Stimulated activated CD4-positive, alpha-beta T cell treated with anti-CD3 and anti-CD28 coated beads, Interleukin-15, amount 100 ng/mL, for 1 hour (primary cell): ENCODE measurements at regions not wholly inside any gene's neighbourhood (a gene's known extent, or its start where the extent isn't known, plus 50 kb on each side); places are given as distances from the start of the nearest gene placed in this dataset.

Source experiments
- DNase-seq, 2 donors: peaks; one replicate each; pipeline ENCODE4 v3.0.0-alpha.2; 2020; ENCODE audit warnings: low read depth in 1 of 2, low spot score in 1 of 2

DNA sequence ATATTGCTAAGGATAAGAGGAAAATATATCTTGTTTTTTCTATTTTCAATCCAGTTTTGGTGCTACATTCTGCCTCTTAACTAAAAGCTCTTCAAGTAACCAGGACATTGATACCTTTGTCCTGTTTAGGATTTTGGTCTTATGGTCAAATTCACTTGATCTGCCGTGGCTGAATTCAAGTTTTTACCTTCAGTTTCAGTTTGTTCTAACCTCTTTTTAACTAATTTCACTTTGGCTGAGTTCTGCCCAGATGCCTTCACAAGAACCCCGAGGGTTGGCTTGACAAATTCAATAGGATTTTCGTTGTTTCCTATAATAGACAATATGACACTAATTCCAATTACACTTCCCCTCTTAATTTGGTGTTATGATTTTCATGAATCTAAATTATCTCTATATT is 84.5 kb upstream of the C1orf21 start:
- DNase-seq, result no peak

DNA sequence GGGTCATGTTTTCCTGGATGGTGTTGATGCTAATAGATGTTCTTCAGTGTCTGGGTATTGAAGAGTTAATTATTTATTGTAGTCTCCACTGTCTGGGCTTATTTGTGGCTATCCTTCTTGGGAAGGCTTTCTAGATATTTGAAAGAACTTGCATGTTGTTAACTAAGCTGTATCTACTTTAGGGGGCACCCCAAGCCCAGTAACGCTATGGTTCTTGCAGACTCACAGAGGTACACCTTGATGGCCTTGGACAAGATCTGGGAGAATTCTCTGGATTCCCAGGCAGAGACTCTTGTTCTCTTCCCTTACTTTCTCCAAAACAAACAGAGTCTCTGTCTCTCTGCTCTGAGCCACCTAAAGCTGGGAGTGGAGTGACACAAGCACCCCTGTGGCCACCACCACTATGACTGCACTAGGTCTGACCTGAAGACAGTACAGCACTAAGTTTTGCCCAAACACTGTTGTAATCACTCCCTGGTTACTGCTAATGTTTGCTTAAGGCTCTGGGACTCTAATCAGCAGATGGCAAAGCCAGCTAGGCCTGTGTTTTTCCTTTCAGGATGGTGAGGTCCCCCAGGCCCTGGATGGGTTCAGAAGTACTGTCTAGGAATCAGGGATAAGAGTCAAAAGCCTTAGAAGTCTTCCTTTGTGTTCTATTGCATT is 76.5 kb upstream of the C1orf21 start:
- DNase-seq, result no peak

DNA sequence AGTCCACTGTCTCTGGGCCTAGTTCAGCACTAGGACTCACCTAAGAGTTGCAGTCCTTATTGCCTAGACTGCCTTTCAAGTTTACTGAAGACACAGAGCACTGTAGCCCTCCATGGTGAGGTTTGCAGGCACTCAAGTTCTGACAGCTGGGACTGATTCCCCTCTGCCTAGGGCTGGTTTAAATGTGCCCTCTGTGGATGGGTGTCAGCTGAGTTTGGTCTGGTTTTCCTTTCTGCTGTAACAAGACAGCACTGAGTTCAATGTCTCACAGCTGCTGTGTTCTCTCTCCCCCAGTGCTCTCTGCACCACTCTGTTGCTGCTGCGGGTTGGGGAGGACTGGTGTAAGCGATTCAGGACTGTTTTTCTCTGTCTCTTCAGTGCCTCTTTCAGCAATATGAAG is 75.2 kb upstream of the C1orf21 start:
- no peak for DNase-seq

DNA sequence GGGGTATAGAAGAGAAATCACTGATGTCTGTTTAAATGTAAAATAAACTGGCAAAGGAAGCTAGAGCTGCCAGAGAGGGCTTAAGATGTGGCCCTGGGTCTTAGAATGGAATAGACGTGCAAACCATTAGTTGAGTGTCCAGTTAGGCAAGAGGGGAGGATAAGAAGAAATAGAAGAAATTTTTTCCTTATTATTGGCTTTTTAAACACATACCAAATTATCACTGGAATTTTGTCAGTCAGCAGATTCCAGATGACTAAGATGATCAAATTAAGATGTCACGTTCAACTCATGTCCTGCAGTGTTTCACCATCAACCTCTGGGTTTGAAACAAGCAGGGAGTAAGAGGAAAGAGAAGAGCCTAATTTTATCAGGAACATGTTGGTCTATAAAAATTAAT is 71.6 kb upstream of the C1orf21 start:
- no peak for DNase-seq

DNA sequence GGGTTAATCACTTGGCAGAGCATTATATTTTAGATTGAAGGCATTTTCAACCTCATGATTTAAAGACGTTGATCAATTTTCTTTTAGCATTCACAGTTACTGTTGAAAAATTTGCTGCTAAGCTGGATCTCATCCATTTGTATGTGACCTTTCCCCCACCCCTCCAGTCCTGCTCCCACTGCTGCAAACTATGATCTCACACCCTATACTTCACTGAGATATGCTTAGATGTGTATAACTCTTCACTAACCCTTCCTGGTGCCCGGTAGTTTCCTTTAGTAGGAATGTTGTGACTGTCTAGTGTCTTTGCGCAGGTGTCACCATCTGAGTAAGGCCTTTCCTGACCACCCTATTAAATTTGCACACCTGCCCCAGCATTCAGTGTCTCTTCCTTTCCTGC is 67.0 kb upstream of the C1orf21 start:
- DNase-seq, result no peak

DNA sequence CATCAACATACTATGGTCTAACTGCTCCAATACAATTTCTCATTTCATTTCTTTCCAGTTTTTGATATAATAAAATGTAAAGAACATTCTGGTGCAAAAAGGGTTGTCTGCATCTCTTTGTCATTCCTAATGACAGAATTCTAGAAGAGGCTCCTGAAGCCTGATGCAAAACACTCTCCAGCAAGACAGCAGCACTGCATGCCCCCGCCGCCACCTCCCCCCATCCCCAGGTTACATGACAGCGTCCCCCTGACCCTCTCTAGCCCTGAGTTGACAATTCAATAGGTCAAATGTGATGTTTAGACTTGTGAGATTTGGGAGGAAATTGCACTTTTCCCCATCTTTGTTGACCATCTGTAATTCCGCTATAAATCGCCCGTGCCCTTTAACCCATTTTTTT is 64.6 kb upstream of the C1orf21 start:
- no peak for DNase-seq

DNA sequence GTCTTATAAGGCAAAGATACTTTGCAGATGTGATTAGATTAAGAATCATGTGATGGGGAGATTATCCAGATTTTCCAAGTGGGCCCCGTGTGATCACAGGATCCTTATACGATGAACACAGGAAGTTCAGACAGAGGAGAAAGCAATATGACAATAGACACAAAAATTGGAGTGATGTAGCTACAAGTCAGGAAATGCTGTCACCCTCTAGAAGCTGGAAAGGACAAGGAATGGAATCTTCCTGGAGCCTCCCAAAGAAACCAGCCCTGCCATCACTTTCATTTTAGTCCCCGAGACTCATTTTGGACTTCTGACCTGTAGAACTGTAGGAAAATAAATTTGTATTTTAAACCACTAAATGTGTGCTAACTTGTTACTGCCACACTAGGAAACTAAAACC is 61.9 kb upstream of the C1orf21 start:
- no peak for DNase-seq

DNA sequence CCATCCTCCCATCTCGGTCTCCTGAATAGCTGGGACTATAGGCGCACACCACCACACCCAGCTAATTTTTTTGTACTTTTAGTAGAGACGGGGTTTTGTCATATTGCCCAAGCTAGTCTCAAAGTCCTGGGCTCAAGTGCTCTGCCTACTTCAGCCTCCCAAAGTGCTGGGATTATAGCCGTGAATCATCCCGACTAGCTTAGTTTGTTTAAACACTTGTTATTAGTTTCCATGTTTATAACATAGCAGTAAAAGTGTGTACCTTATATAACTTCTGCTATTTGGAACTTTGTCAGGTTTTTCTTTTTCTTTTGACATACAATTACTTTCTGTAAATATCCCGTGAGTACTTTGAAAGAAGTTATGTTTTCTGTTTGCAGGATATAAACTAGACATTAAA is 60.6 kb upstream of the C1orf21 start:
- no peak for DNase-seq

DNA sequence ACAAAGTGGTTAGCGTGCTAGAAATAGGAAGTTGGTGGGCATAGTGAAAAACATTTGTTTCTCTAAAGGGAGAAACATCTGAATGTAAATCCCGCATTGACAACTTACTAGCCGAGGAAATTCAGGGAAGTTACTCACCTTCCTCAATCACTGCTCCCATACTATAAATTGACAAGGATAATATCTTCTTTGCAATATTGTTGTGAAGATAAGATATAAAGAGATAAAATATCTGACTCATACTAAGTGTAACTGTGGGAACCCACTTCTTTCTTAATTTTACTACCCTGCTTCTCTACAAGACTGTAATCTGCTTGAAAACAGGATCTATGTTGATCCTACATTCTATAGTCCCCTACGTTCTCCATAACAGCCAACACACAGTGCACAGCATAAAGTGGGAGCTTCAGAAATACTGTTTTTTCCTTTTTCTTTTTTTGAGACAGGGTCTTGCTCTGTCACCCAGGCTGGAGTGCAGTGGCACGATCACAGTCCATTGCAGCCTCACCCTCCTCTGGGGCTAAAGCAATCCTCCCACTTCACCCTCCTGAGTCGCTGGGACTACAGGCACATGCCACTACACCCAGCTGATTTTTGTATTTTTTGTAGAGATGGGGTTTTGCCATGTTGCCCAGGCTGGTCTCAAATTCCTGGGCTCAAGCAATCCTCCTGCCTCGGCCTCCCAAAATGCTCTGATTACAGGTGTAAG is 57.4 kb upstream of the C1orf21 start:
- DNase-seq, result no peak

DNA sequence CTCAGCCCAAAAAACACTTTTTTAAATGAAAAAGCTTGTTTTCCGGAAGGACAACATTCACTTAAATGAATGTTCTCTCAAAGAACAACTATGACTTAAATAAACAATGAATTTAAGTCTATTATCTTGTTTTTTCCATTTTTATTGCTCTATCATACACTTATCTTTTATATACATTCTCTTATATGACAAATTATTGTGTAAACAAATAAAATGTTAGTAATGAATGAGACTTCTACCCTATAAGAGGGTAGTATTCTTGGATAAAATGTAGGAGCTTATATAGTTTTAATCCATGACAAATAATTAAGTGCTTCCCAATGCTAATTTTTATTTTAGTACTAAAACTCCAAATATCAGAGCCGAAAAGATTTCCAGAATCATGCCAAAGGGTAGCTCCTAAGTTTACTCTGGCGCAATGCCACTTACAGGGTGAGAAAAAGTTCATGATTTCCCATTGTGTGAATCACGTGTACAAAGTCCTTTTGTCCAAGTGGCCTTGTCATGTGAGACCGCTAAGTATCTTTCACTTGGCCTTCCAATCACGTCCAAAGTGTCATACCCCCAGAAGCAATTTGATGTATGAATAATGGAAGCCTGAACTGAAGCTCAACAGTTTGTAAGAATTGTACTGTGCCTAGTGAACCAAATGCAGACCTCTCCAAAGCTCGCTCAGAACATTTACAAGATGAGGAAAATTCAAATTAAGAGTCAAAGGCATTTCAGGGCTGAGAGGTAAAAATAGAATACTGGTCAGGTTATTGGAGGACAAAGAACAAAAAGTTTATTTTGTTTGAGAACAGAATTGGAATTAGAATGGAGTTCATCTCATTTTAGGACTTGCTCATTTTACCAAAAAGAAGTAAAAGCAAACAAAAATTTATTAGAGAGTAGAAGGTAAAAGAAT is 56.6 kb upstream of the C1orf21 start:
- no peak for DNase-seq

DNA sequence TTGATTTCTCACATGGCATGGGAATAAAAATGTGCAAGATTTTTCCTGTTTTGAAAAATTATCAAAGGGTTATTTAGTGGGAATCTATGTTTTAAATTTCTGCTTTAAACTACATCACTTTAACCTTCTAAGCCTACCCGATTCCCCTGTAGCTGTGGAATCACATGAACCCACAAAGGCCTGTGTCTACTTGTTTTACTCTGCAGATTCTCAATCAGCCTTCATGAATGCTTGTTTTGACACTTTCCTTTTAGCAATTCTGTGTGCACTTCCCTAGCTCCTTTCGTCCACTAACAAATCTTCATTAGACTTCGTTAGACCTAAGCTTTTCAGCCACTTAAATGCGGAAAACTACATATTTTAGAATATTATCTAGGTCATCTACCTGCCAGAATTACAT is 56.0 kb upstream of the C1orf21 start:
- DNase-seq, result no peak
